PC-9 (cell line): ENCODE measurements at regions not wholly inside any gene's neighbourhood (a gene's known extent, or its start where the extent isn't known, plus 50 kb on each side); places are given as distances from the start of the nearest gene placed in this dataset.

Experiments used
- BruUV-seq: library from RNA; stranded (reverse); fragments of 400-500 nt; replicated peaks from 2 replicates; lab custom pipeline; 2021; lab: Mats Ljungman, UMichigan
- CTCF ChIA-PET: fragments of 300-600 bp; sonication (Branson Sonifier 250); formaldehyde crosslinking; loops from one replicate; lab custom pipeline; 2022; ENCODE audit warnings: antibody characterized with exemption; lab: Charles Lee
- POLR2A ChIA-PET: fragments of 300-600 bp; sonication (Branson Sonifier 250); formaldehyde crosslinking; loops from one replicate; lab custom pipeline; 2022; ENCODE audit warnings: antibody characterized with exemption; ENCODE audit not compliant: unreplicated experiment; lab: Charles Lee
- DNase-seq, 2 experiments: peaks; one replicate each; pipeline versions ENCODE4 v3.0.0 to v3.0.0-alpha.2; 2015 to 2022; ENCODE audit warnings: mixed read lengths in 1 of 2
- H2AFZ ChIP-seq: fragments of 200-600 bp; sonication (generic); 2 replicates; pipeline ENCODE4 v1.8.1; 2017; ENCODE audit warnings: antibody characterized with exemption
- H3F3A ChIP-seq: fragments of 200-600 bp; sonication (generic); 2 replicates; pipeline ENCODE4 v1.8.1; 2017; ENCODE audit warnings: antibody characterized with exemption, mild to moderate bottlenecking, low read depth; ENCODE audit not compliant: insufficient read depth
- H3K27ac ChIP-seq: fragments of 200-600 bp; sonication (generic); 2 replicates; pipeline ENCODE4 v1.6.1; 2016; ENCODE audit warnings: mixed run types
- H3K27me3 ChIP-seq: fragments of 200-600 bp; sonication (generic); 2 replicates; pipeline ENCODE4 v1.6.1; 2016; ENCODE audit warnings: low read depth, mixed run types; ENCODE audit not compliant: insufficient read depth
- H3K36me3 ChIP-seq: fragments of 200-600 bp; sonication (generic); 2 replicates; pipeline ENCODE4 v1.6.1; 2016; ENCODE audit warnings: low read depth, mixed run types
- H3K4me1 ChIP-seq: fragments of 200-600 bp; sonication (generic); replicated peaks from 2 replicates; pipeline ENCODE4 v1.6.1; 2016; ENCODE audit warnings: mixed run types; ENCODE audit not compliant: insufficient read depth
- H3K4me2 ChIP-seq: fragments of 200-600 bp; sonication (generic); 2 replicates; pipeline ENCODE4 v1.6.1; 2017; ENCODE audit warnings: mixed run types
- H3K4me3 ChIP-seq: fragments of 200-600 bp; sonication (generic); 2 replicates; pipeline ENCODE4 v1.6.1; 2016; ENCODE audit warnings: mixed run types
- H3K79me2 ChIP-seq: fragments of 200-600 bp; sonication (generic); 2 replicates; pipeline ENCODE4 v1.6.1; 2017; ENCODE audit warnings: low read depth, mixed run types
- H3K9me2 ChIP-seq: fragments of 200-600 bp; sonication (generic); 2 replicates; pipeline ENCODE4 v1.8.1; 2017; ENCODE audit warnings: mild to moderate bottlenecking; ENCODE audit not compliant: insufficient read depth
- H3K9me3 ChIP-seq: fragments of 200-600 bp; sonication (generic); 2 replicates; pipeline ENCODE4 v1.8.1; 2016; ENCODE audit warnings: low read depth; ENCODE audit not compliant: insufficient read depth
- H4K20me1 ChIP-seq: fragments of 200-600 bp; sonication (generic); 2 replicates; pipeline ENCODE4 v1.8.1; 2017; ENCODE audit not compliant: insufficient read depth
- CTCF ChIP-seq: fragments of 200-600 bp; sonication (generic); conservative IDR thresholded peaks from 2 replicates; pipeline ENCODE4 v1.6.1; 2017; ENCODE audit warnings: mixed run types, antibody characterized with exemption, mild to moderate bottlenecking, moderate library complexity
- EZH2 ChIP-seq: fragments of 200-600 bp; sonication (generic); IDR thresholded peaks from 2 replicates; pipeline ENCODE4 v1.8.0; 2017; ENCODE audit warnings: antibody characterized with exemption, low read depth
- intact Hi-C: fragments of 100-400 bp; cut with micrococcal nuclease; formaldehyde crosslinking; loops from one replicate; pipeline ENCODE4 v1.10.0; 2022; ENCODE audit not compliant: unreplicated experiment

GRCh38 chrX:142363501-142363900 lies 158.4 kb upstream of the MAGEC2 start:
- H3K4me2 ChIP-seq, result no peak overlapping the region
- no peaks in the 10 kb centered on the region for H4K20me1 ChIP-seq
- CTCF ChIA-PET, result no interaction called here
- H2AFZ ChIP-seq, result no peak overlapping the region
- H3K9me2 ChIP-seq, result no peaks in the 10 kb centered on the region
- no peaks in the 10 kb centered on the region for H3K36me3 ChIP-seq
- no peaks in the 10 kb centered on the region for H3K27me3 ChIP-seq
- TF ChIP-seq EZH2 (no peak), CTCF (no peak)
- POLR2A ChIA-PET, result no interaction called here
- H3K9me3 ChIP-seq, result no peaks in the 10 kb centered on the region
- intact Hi-C loops, result no loop called here
- H3K4me1 ChIP-seq, result no peaks in the 10 kb centered on the region
- no peak for DNase-seq
- no peaks in the 10 kb centered on the region for H3F3A ChIP-seq
- no peak overlapping the region for H3K27ac ChIP-seq
- no TSS peak for BruUV-seq
- H3K4me3 ChIP-seq, result no peak overlapping the region
- H3K79me2 ChIP-seq, result no peaks in the 10 kb centered on the region

GRCh38 chrX:142359331-142359730 lies 154.2 kb upstream of the MAGEC2 start:
- Histone ChIP-seq H3K4me2 (no peak overlapping the region), H3K27ac (no peak overlapping the region), H3K79me2 (no peaks in the 10 kb centered on the region), H3K4me3 (no peak overlapping the region), H3K9me3 (no peaks in the 10 kb centered on the region), H3K4me1 (no peaks in the 10 kb centered on the region), H3K36me3 (no peaks in the 10 kb centered on the region), H3F3A (no peaks in the 10 kb centered on the region), H3K9me2 (no peaks in the 10 kb centered on the region), H3K27me3 (no peaks in the 10 kb centered on the region), H2AFZ (no peak overlapping the region), H4K20me1 (no peaks in the 10 kb centered on the region)
- intact Hi-C loops, result no loop called here
- ChIA-PET POLR2A (no interaction called here), CTCF (no interaction called here)
- no TSS peak for BruUV-seq
- DNase-seq, result no peak
- TF ChIP-seq CTCF (no peak), EZH2 (no peak)

GRCh38 chrX:142327182-142327581 lies 122.1 kb upstream of the MAGEC2 start:
- H3K79me2 ChIP-seq, result no peaks in the 10 kb centered on the region
- H2AFZ ChIP-seq, result no peak overlapping the region
- no peak for DNase-seq
- no peaks in the 10 kb centered on the region for H3K4me1 ChIP-seq
- H3K9me3 ChIP-seq, result no peaks in the 10 kb centered on the region
- H3K27ac ChIP-seq, result no peak overlapping the region
- BruUV-seq, result no TSS peak
- no peaks in the 10 kb centered on the region for H3K9me2 ChIP-seq
- intact Hi-C loops, result no loop called here
- no peaks in the 10 kb centered on the region for H3F3A ChIP-seq
- H3K27me3 ChIP-seq, result no peaks in the 10 kb centered on the region
- CTCF ChIA-PET, result no interaction called here
- H3K4me2 ChIP-seq, result no peak overlapping the region
- H3K4me3 ChIP-seq, result no peak overlapping the region
- no peak for TF ChIP-seq CTCF
- no peak for TF ChIP-seq EZH2
- no peaks in the 10 kb centered on the region for H4K20me1 ChIP-seq
- H3K36me3 ChIP-seq, result no peaks in the 10 kb centered on the region
- POLR2A ChIA-PET, result no interaction called here
